Stomach (tissue), 4 donors: ENCODE measurements at regions not wholly inside any gene's neighbourhood (a gene's known extent, or its start where the extent isn't known, plus 50 kb on each side); places are given as distances from the start of the nearest gene placed in this dataset.

ENCODE experiments used
- CTCF ChIP-seq, 7 experiments: fragments of 450-650 bp in 4 of 7; fragments of 200-600 bp in 3 of 7; sonication (generic) in 3 of 7; IDR thresholded peaks; one replicate each; pipeline ENCODE4 v1.5.1; 2016 to 2019; ENCODE audit warnings: antibody characterized with exemption in 7 of 7, control low read depth in 2 of 7, mild to moderate bottlenecking in 1 of 7
- EP300 ChIP-seq: sonication (generic); formaldehyde crosslinking; IDR thresholded peaks from one replicate; pipeline ENCODE4 v1.6.1; 2017; ENCODE audit warnings: antibody characterized with exemption

DNA sequence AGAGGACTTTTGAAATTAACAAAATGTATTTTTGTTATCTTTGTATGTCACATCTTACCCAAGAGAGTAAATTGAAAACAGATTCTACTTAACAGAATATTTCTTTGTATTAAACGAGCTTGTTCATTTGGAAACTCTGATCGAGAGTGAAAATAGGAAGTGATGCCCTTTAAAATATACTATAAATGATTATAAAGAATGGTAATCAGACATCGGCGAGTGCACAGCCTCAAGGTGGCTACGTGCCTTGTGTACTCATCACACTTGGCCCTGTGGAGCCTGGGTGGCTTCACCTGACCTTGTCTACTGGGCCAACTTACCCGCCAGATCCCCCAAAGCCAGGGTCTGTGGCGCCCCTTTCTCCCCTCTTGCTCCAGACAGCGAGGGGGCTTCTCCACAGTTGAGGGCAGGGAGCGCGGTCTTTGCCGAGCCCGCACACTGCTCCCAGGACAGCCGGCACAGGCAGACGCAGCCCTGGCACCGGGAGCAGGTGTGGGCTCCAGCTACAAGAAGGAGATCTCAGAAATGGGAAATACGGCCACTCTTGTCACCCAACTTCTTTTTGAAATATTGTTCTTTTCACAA is 243.2 kb downstream of the CEMIP2 start:
- no peak for TF ChIP-seq CTCF (IDR thresholded peaks at IDR 0.05)
- no peak for TF ChIP-seq EP300
